D721Med (cell line): ENCODE measurements at regions not wholly inside any gene's neighbourhood (a gene's known extent, or its start where the extent isn't known, plus 50 kb on each side); places are given as distances from the start of the nearest gene placed in this dataset.

Experiments
- DNase-seq: peaks from one replicate; pipeline ENCODE4 v3.0.0; 2011; ENCODE audit warnings: low spot score; ENCODE audit not compliant: insufficient read length
- FAIRE-seq: peaks from 2 replicates; lab custom pipeline; 2011; peaks lifted over from hg19 to GRCh38; lab: Jason Lieb, UNC
- TF ChIP-seq, protein P1 (sequence below): IDR thresholded peaks from 2 replicates; pipeline ENCODE4 v1.5.1; 2012; ENCODE audit warnings: mild to moderate bottlenecking, control low read depth; ENCODE audit not compliant: insufficient read depth; ENCODE audit errors: missing control alignments

DNA sequence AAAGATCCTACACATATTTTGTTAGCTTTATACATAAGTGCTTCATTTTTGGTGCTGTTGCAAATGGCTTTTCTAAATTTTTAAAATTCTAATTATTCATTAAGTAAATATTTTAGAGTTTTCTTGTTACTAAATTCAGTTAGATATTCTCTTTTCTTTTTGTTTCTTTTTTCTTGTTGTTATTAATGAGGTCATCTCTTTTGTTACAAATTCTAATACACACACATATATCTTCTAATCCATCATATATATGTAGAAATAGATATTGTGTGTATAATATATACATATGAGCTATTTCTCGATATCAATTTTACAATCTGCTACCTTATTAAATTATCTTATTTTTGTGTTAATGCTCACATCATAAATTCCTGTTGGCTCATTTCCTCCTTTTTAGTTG lies 255.9 kb downstream of the GALR1 start:
- DNase-seq, result no peak
- FAIRE-seq, result peak; percentile 88
- TF ChIP-seq, protein P1, sequence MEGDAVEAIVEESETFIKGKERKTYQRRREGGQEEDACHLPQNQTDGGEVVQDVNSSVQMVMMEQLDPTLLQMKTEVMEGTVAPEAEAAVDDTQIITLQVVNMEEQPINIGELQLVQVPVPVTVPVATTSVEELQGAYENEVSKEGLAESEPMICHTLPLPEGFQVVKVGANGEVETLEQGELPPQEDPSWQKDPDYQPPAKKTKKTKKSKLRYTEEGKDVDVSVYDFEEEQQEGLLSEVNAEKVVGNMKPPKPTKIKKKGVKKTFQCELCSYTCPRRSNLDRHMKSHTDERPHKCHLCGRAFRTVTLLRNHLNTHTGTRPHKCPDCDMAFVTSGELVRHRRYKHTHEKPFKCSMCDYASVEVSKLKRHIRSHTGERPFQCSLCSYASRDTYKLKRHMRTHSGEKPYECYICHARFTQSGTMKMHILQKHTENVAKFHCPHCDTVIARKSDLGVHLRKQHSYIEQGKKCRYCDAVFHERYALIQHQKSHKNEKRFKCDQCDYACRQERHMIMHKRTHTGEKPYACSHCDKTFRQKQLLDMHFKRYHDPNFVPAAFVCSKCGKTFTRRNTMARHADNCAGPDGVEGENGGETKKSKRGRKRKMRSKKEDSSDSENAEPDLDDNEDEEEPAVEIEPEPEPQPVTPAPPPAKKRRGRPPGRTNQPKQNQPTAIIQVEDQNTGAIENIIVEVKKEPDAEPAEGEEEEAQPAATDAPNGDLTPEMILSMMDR, result no peak

DNA sequence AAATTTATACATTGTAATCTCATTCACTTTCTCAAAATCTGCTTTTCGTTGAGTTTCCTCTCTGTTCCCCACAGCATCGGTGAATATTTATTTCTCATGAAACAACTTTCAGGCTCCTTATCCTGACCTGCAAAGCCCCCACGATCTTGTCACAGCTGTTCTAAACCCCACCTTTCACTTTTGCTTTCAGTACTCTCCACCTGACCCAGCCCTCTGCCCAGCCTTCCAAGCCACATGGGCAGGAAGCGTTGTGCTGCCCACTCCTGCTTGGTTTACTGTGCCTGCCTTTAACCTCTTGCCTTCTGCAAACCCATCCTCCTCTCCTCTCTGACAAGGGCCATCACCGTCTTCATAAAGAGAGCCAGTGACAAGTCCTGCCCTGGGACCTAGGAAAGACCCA lies 262.5 kb downstream of the GALR1 start:
- TF ChIP-seq, protein P1, result no peak
- DNase-seq, result no peak
- FAIRE-seq, result no peak

DNA sequence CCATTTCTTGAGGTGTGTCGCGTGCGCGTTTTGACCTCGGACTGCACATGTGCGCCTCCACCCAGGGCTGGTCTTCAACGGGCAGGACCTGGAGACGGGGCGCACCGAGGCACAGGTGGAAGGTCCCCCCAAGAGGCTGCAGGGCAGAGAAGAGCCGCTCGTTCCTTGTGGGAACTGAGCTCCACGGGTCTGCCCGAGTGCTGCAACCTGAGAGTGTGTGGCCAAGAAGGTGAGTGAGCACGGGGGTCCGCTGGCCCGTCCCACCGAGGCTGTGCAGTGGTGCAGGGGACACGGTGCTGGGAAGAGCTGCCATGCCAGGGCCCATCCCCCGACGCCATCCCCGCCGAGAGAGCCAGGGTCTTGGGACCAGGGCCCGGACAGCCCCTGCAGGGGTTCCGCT lies 268.3 kb downstream of the GALR1 start:
- DNase-seq, result no peak
- TF ChIP-seq, protein P1, result no peak
- no peak for FAIRE-seq

DNA sequence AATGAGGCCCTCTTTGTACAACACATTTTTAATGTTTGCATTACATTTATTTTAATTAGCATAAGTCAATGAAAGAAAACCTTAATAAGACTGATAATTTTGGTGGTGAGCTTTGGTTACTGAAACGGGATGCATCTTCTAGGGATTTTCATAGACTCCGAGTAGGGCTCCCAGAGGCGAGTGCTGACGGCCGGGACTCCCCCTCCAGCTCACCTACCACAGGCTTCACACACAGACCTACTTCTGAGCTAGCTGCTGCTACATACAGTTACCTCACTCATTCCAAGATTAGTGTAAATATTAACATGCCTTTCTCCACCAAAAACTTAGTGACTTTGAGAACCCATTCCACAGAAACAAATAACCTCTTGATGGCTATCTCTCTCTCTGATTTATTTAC lies 271.1 kb downstream of the GALR1 start:
- no peak for FAIRE-seq
- TF ChIP-seq, protein P1, result no peak
- no peak for DNase-seq

DNA sequence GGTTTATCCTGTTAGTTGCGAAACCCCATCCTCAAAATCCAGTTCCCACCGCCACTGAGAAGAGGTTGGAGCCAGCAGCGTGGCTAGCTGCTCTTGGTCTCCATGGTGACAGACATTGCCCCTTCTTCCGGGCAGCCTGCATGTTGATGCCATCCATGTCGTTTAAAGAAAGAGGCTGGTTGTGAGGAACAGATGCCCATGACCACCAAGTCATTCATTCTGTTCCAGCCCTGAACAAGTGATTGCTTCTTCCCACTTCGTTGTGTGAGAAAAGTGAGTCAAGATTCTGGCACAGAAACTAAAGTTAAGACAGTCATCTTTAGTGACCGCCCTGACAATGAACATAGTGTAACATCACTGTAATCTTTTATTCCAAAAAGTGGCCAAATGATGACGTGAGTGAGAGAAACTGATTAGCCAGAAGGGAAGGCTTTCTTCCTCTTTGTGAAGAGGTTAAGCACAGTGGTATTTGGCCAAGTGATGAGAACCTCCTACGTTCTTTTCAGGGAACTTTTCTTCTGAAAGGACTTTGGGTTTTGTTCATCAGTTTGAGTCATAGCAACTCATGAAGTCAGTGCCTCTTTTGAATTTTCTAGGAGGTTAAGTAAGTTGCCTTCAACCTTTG lies 272.5 kb downstream of the GALR1 start:
- DNase-seq (no peak), FAIRE-seq (no peak)
- TF ChIP-seq, protein P1, result no peak

DNA sequence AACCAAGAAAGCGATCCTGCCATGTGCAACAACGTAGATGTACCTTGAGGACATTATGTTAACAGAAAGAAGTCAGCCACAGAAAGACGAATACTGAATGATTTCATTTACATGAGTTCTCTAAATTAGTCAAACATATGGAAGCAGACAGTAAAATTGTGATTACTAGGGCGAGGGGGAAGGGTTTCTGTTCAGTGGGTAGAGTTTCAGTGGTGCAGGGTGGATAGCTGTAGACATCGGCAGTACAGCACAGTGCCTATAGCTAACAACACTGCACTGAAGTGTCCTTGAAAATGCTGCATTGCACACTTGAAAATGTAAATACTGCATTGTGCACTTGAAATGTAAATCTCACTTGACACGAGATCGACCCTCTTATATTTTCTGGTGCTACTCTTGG lies 275.3 kb downstream of the GALR1 start:
- DNase-seq (no peak), FAIRE-seq (no peak)
- TF ChIP-seq, protein P1, result no peak

DNA sequence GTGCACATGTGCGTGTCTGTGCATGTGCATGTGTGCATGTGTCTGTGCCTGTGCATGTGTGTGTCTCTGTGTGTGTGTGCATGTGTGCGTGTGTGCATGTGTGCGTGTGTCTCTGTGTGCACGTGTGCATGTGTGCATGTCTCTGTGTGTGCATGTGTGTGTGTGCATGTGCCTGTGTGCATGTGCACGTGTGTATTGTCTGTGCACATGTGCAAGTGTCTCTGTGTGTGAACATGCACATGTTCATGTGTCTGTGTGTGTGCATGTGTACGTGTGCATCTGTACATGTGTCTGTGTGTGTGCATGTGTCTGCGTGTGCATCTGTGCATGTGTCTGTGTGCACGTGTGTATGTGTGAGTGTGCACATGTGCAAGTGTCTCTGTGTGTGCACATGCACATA lies 277.3 kb downstream of the GALR1 start:
- no peak for FAIRE-seq
- TF ChIP-seq, protein P1, result no peak
- DNase-seq, result no peak
